Body of pancreas (tissue), 4 donors: ENCODE measurements at regions not wholly inside any gene's neighbourhood (a gene's known extent, or its start where the extent isn't known, plus 50 kb on each side); places are given as distances from the start of the nearest gene placed in this dataset.

Source experiments
- ATAC-seq: fragments of 150-250 bp; one replicate; pipeline ENCODE4 v1.9.1; 2016
- DNase-seq, 4 donors: peaks; one replicate each; pipeline ENCODE4 v3.0.0-alpha.2; 2019
- H3K27ac ChIP-seq, 4 donors: fragments of 200-600 bp; sonication (generic); 1 replicate in 3 of 4; 2 replicates in 1 of 4; pipeline versions ENCODE4 v1.5.1 to v1.6.1; 2016 to 2019; ENCODE audit warnings: mild to moderate bottlenecking in 1 of 4, mixed read lengths in 1 of 4, moderate library complexity in 1 of 4
- H3K27me3 ChIP-seq, 2 donors: fragments of 200-600 bp; sonication (generic); one replicate each; pipeline ENCODE4 v1.6.0; 2016; ENCODE audit warnings: mild to moderate bottlenecking in 1 of 2
- H3K36me3 ChIP-seq, 2 donors: fragments of 200-600 bp; sonication (generic); replicated peaks in 1 of 2; 2 replicates each; pipeline ENCODE4 v1.5.1; 2016; ENCODE audit warnings: low read depth in 2 of 2; ENCODE audit not compliant: insufficient read depth in 1 of 2
- H3K4me1 ChIP-seq: fragments of 200-600 bp; sonication (generic); one replicate; pipeline ENCODE4 v1.6.0; 2016
- H3K4me3 ChIP-seq, 2 donors: fragments of 200-600 bp; sonication (generic); 1 replicate in 1 of 2; 2 replicates in 1 of 2; pipeline ENCODE4 v1.5.1; 2016 to 2019
- H3K9me3 ChIP-seq, 3 donors: fragments of 200-600 bp; sonication (generic); 1 replicate in 2 of 3; 2 replicates in 1 of 3; pipeline ENCODE4 v1.5.1; 2016
- CTCF ChIP-seq, 7 experiments: fragments of 450-650 bp in 4 of 7; fragments of 200-600 bp in 3 of 7; sonication (generic) in 3 of 7; IDR thresholded peaks; one replicate each; pipeline ENCODE4 v1.5.1; 2016 to 2019; ENCODE audit warnings: antibody characterized with exemption in 7 of 7
- POLR2A ChIP-seq, 3 donors: fragments of 450-650 bp; IDR thresholded peaks; one replicate each; pipeline ENCODE4 v1.6.1; 2016; ENCODE audit warnings: antibody characterized with exemption in 3 of 3, mild to moderate bottlenecking in 2 of 3
- WGBS, 2 donors: methylation state at CpG; one replicate each; pipeline ENCODE4 v1.1.5; 2017; 5-methylcytosine and 5-hydroxymethylcytosine counted together
- intact Hi-C: fragments of 100-400 bp; cut with DNase I; formaldehyde crosslinking; loops from one replicate; pipeline ENCODE4 v1.15.1; 2023

- WGBS, 2 donors, result 81 to 84% methylated on average over 17 to 24 of the region's 24 CpGs
- Histone ChIP-seq H3K27ac (no peak overlapping the region), H3K4me1 (no peaks in the 10 kb centered on the region), H3K36me3 (no peaks in the 10 kb centered on the region), H3K9me3 (no peaks in the 10 kb centered on the region), H3K4me3 (no peak overlapping the region), H3K27me3 (no peaks in the 10 kb centered on the region)
- intact Hi-C loops, result no loop called here
- no peak for DNase-seq
- TF ChIP-seq POLR2A (IDR thresholded peaks at IDR 0.05), result no peak
- TF ChIP-seq CTCF (IDR thresholded peaks at IDR 0.05), result no peak
- ATAC-seq, result no peak
Observed at GRCh38 chr11:76291576-76292526, 85.5 kb upstream of the WNT11 start.

GRCh38 chr11:76288166-76288980 lies 82.1 kb upstream of the WNT11 start:
- H3K36me3 ChIP-seq, result no peaks in the 10 kb centered on the region
- H3K9me3 ChIP-seq, result no peaks in the 10 kb centered on the region
- H3K4me1 ChIP-seq, result no peaks in the 10 kb centered on the region
- TF ChIP-seq POLR2A (IDR thresholded peaks at IDR 0.05) (no peak), CTCF (IDR thresholded peaks at IDR 0.05) (no peak)
- no peak overlapping the region for H3K4me3 ChIP-seq
- DNase-seq (no peak), ATAC-seq (no peak)
- no peaks in the 10 kb centered on the region for H3K27me3 ChIP-seq
- H3K27ac ChIP-seq, result no peak overlapping the region
- WGBS, 2 donors, result 60 to 64% methylated on average over 16 to 20 of the region's 21 CpGs
- intact Hi-C loops, result no loop called here

- intact Hi-C loops, result no loop called here
- TF ChIP-seq CTCF (IDR thresholded peaks at IDR 0.05) (no peak), POLR2A (IDR thresholded peaks at IDR 0.05) (no peak)
- no peaks in the 10 kb centered on the region for H3K27me3 ChIP-seq
- ATAC-seq (no peak), DNase-seq (no peak)
- H3K36me3 ChIP-seq, result no peaks in the 10 kb centered on the region
- H3K9me3 ChIP-seq, result no peaks in the 10 kb centered on the region
- 89 to 95% methylated on average over 8 to 10 of the region's 10 CpGs for WGBS, 2 donors
- H3K27ac ChIP-seq, result no peak overlapping the region
- no peak overlapping the region for H3K4me3 ChIP-seq
- no peaks in the 10 kb centered on the region for H3K4me1 ChIP-seq
Observed at GRCh38 chr11:76287227-76287626, 80.9 kb upstream of the WNT11 start.

- intact Hi-C loops, result no loop called here
- no peaks in the 10 kb centered on the region for H3K36me3 ChIP-seq
- no peaks in the 10 kb centered on the region for H3K9me3 ChIP-seq
- DNase-seq (no peak), ATAC-seq (no peak)
- no peaks in the 10 kb centered on the region for H3K27me3 ChIP-seq
- H3K4me3 ChIP-seq, result no peak overlapping the region
- H3K27ac ChIP-seq, result no peak overlapping the region
- 88% methylated on average over 6 of the region's 6 CpGs for whole genome bisulfite sequencing, 2 donors
- H3K4me1 ChIP-seq, result no peaks in the 10 kb centered on the region
- TF ChIP-seq POLR2A (IDR thresholded peaks at IDR 0.05) (no peak), CTCF (IDR thresholded peaks at IDR 0.05) (no peak)
Observed at GRCh38 chr11:76285397-76286104, 79.2 kb upstream of the WNT11 start.
